GM10266 (cell line): ENCODE measurements at regions not wholly inside any gene's neighbourhood (a gene's known extent, or its start where the extent isn't known, plus 50 kb on each side); places are given as distances from the start of the nearest gene placed in this dataset.

Experiments
- DNase-seq: peaks from one replicate; pipeline ENCODE4 v3.0.0; 2012; ENCODE audit errors: extremely low spot score
- CTCF ChIP-seq: IDR thresholded peaks from 2 replicates; pipeline ENCODE4 v1.5.1; 2012; ENCODE audit warnings: mild to moderate bottlenecking, low read depth; ENCODE audit not compliant: control insufficient read depth, insufficient read depth; ENCODE audit errors: missing control alignments

- no peak for DNase-seq
- TF ChIP-seq CTCF = no peak
Measured at GRCh38 chr20:40942006-40942405, 86.6 kb upstream of the TOP1 start.

GRCh38 chr20:40942775-40943174, 85.8 kb upstream of the TOP1 start:
- DNase-seq = no peak
- no peak for TF ChIP-seq CTCF

GRCh38 chr20:40943591-40943990, 85.0 kb upstream of the TOP1 start:
- no peak for DNase-seq

GRCh38 chr20:40945189-40945588, 83.4 kb upstream of the TOP1 start:
- no peak for TF ChIP-seq CTCF
- no peak for DNase-seq

More at GRCh38 chr20:40943591-40943990, 85.0 kb upstream of the TOP1 start:
- TF ChIP-seq CTCF = no peak

- peak; percentile 52 for TF ChIP-seq CTCF
- peak; percentile 28 for DNase-seq
Measured at GRCh38 chr20:40945754-40946450, 82.7 kb upstream of the TOP1 start.

GRCh38 chr20:40946451-40946850, 82.2 kb upstream of the TOP1 start:
- no peak for DNase-seq
- TF ChIP-seq CTCF = no peak

- no peak for DNase-seq
- TF ChIP-seq CTCF = no peak
Measured at GRCh38 chr20:40948465-40949267, 80.0 kb upstream of the TOP1 start.
